Stimulated activated naive CD8-positive, alpha-beta T cell treated with anti-CD3 and anti-CD28 coated beads, Interleukin-15, amount 100 ng/mL, for 72 hours (primary cell): ENCODE measurements at regions not wholly inside any gene's neighbourhood (a gene's known extent, or its start where the extent isn't known, plus 50 kb on each side); places are given as distances from the start of the nearest gene placed in this dataset.
A peak's percentile ranks its signal among the peaks of the same experiment; 100 is the strongest.

ENCODE experiments used
- ATAC-seq: fragments of 150-1000 bp; cut with Tn5 transposase; 2 replicates; pipeline ENCODE4 v1.10.0; 2021; ENCODE audit warnings: mild to moderate bottlenecking, moderate library complexity
- DNase-seq, 2 donors: peaks; one replicate each; pipeline ENCODE4 v3.0.0; 2021 to 2022
- H3K27ac Mint-ChIP-seq, 2 donors: one replicate each; pipeline ENCODE4 v1.8.0; 2022; ENCODE audit warnings: mild to moderate bottlenecking in 2 of 2, mixed read lengths in 2 of 2, moderate library complexity in 2 of 2
- H3K27me3 Mint-ChIP-seq: one replicate; pipeline ENCODE4 v1.8.0; 2022; ENCODE audit warnings: mixed read lengths
- H3K4me1 Mint-ChIP-seq: one replicate; pipeline ENCODE4 v1.8.0; 2022; ENCODE audit warnings: mild to moderate bottlenecking, mixed read lengths
- H3K4me3 Mint-ChIP-seq, 2 donors: one replicate each; pipeline ENCODE4 v1.8.0; 2022; ENCODE audit warnings: mild to moderate bottlenecking in 2 of 2, mixed read lengths in 2 of 2, moderate library complexity in 1 of 2
- H3K9me3 Mint-ChIP-seq, 2 donors: one replicate each; pipeline ENCODE4 v1.8.0; 2022; ENCODE audit warnings: mixed read lengths in 2 of 2

- no peak for DNase-seq
- Mint-ChIP-seq H3K27me3 (peaks cover 14% of the 10 kb centered on the region), H3K9me3 (no peaks in the 10 kb centered on the region), H3K4me1 (no peaks in the 10 kb centered on the region), H3K4me3 (no peak overlapping the region), H3K27ac (peak overlapping the region in 1 of 2 donors; percentile 94)
- ATAC-seq = no peak
Observed at GRCh38 chr16:9212621-9213020, 121.2 kb downstream of the HAPSTR1 start.

- no peaks in the 10 kb centered on the region for H3K4me1 Mint-ChIP-seq
- ATAC-seq (no peak), DNase-seq (no peak)
- H3K27ac Mint-ChIP-seq = no peak overlapping the region
- H3K4me3 Mint-ChIP-seq = no peak overlapping the region
- no peaks in the 10 kb centered on the region for H3K9me3 Mint-ChIP-seq
- peaks cover 15% of the 10 kb centered on the region for H3K27me3 Mint-ChIP-seq
Observed at GRCh38 chr16:9219813-9220212, 128.4 kb downstream of the HAPSTR1 start.

- Mint-ChIP-seq H3K27me3 (no peaks in the 10 kb centered on the region), H3K27ac (no peak overlapping the region), H3K9me3 (no peaks in the 10 kb centered on the region), H3K4me1 (no peaks in the 10 kb centered on the region), H3K4me3 (no peak overlapping the region)
- no peak for DNase-seq
- ATAC-seq = no peak
Observed at GRCh38 chr16:9225527-9226316, 134.3 kb downstream of the HAPSTR1 start.

GRCh38 chr16:9226924-9227323 is 135.5 kb downstream of the HAPSTR1 start:
- Mint-ChIP-seq H3K4me1 (no peaks in the 10 kb centered on the region), H3K4me3 (no peak overlapping the region), H3K27me3 (no peaks in the 10 kb centered on the region), H3K27ac (no peak overlapping the region), H3K9me3 (no peaks in the 10 kb centered on the region)
- DNase-seq = no peak
- no peak for ATAC-seq

- H3K9me3 Mint-ChIP-seq = no peaks in the 10 kb centered on the region
- ATAC-seq (no peak), DNase-seq (no peak)
- no peak overlapping the region for H3K27ac Mint-ChIP-seq
- no peaks in the 10 kb centered on the region for H3K27me3 Mint-ChIP-seq
- H3K4me1 Mint-ChIP-seq = no peaks in the 10 kb centered on the region
- no peak overlapping the region for H3K4me3 Mint-ChIP-seq
Observed at GRCh38 chr16:9231039-9231438, 139.6 kb downstream of the HAPSTR1 start.

- ATAC-seq = no peak
- no peak for DNase-seq
- Mint-ChIP-seq H3K9me3 (peaks cover 0 to 5% of the 10 kb centered on the region in 2 donors), H3K4me1 (no peaks in the 10 kb centered on the region), H3K4me3 (no peak overlapping the region), H3K27me3 (no peaks in the 10 kb centered on the region), H3K27ac (peak overlapping the region in 1 of 2 donors; percentile 52)
Observed at GRCh38 chr16:9232102-9232770, 140.8 kb downstream of the HAPSTR1 start.

GRCh38 chr16:9235867-9236266 is 144.4 kb downstream of the HAPSTR1 start:
- Mint-ChIP-seq H3K27ac (no peak overlapping the region), H3K27me3 (no peaks in the 10 kb centered on the region), H3K9me3 (peaks cover 5 to 12% of the 10 kb centered on the region in 2 donors), H3K4me1 (no peaks in the 10 kb centered on the region), H3K4me3 (no peak overlapping the region)
- no peak for ATAC-seq
- DNase-seq = no peak

- Mint-ChIP-seq H3K9me3 (peaks cover 5 to 12% of the 10 kb centered on the region in 2 donors), H3K4me1 (no peaks in the 10 kb centered on the region), H3K27me3 (no peaks in the 10 kb centered on the region), H3K4me3 (no peak overlapping the region), H3K27ac (no peak overlapping the region)
- ATAC-seq (no peak), DNase-seq (no peak)
Observed at GRCh38 chr16:9236319-9236718, 144.9 kb downstream of the HAPSTR1 start.

- Mint-ChIP-seq H3K9me3 (peaks cover 5 to 12% of the 10 kb centered on the region in 2 donors), H3K4me3 (no peak overlapping the region), H3K27ac (no peak overlapping the region), H3K4me1 (no peaks in the 10 kb centered on the region), H3K27me3 (no peaks in the 10 kb centered on the region)
- DNase-seq (no peak), ATAC-seq (no peak)
Observed at GRCh38 chr16:9238346-9238745, 146.9 kb downstream of the HAPSTR1 start.

GRCh38 chr16:9241177-9241576 is 149.7 kb downstream of the HAPSTR1 start:
- ATAC-seq (no peak), DNase-seq (no peak)
- Mint-ChIP-seq H3K9me3 (peaks cover 5 to 12% of the 10 kb centered on the region in 2 donors), H3K4me1 (no peaks in the 10 kb centered on the region), H3K27ac (no peak overlapping the region), H3K27me3 (no peaks in the 10 kb centered on the region), H3K4me3 (no peak overlapping the region)

- ATAC-seq = no peak
- Mint-ChIP-seq H3K4me3 (no peak overlapping the region), H3K9me3 (no peaks in the 10 kb centered on the region), H3K27ac (no peak overlapping the region), H3K4me1 (no peaks in the 10 kb centered on the region), H3K27me3 (peaks cover 22% of the 10 kb centered on the region)
- no peak for DNase-seq
Observed at GRCh38 chr16:9248162-9248561, 156.7 kb downstream of the HAPSTR1 start.

- ATAC-seq (no peak), DNase-seq (no peak)
- H3K4me3 Mint-ChIP-seq = no peak overlapping the region
- H3K4me1 Mint-ChIP-seq = no peaks in the 10 kb centered on the region
- H3K27ac Mint-ChIP-seq = no peak overlapping the region
- H3K27me3 Mint-ChIP-seq = peaks cover 32% of the 10 kb centered on the region
- H3K9me3 Mint-ChIP-seq = no peaks in the 10 kb centered on the region
Observed at GRCh38 chr16:9249534-9249933, 158.1 kb downstream of the HAPSTR1 start.

GRCh38 chr16:9251026-9251425 is 159.6 kb downstream of the HAPSTR1 start:
- H3K4me3 Mint-ChIP-seq = no peak overlapping the region
- ATAC-seq (no peak), DNase-seq (no peak)
- H3K9me3 Mint-ChIP-seq = no peaks in the 10 kb centered on the region
- H3K27ac Mint-ChIP-seq = no peak overlapping the region
- no peaks in the 10 kb centered on the region for H3K4me1 Mint-ChIP-seq
- H3K27me3 Mint-ChIP-seq = peaks cover 42% of the 10 kb centered on the region

- peaks cover 53% of the 10 kb centered on the region for H3K27me3 Mint-ChIP-seq
Observed at GRCh38 chr16:9254863-9255262, 163.4 kb downstream of the HAPSTR1 start.

GRCh38 chr16:9256196-9256595 is 164.8 kb downstream of the HAPSTR1 start:
- ATAC-seq (no peak), DNase-seq (peak; percentile 7 to 29)
- Mint-ChIP-seq H3K9me3 (no peaks in the 10 kb centered on the region), H3K27me3 (peaks cover 49% of the 10 kb centered on the region), H3K27ac (no peak overlapping the region), H3K4me1 (no peaks in the 10 kb centered on the region), H3K4me3 (no peak overlapping the region)

More at GRCh38 chr16:9254863-9255262, 163.4 kb downstream of the HAPSTR1 start:
- H3K4me1 Mint-ChIP-seq = no peaks in the 10 kb centered on the region
- no peaks in the 10 kb centered on the region for H3K9me3 Mint-ChIP-seq
- no peak for ATAC-seq
- H3K27ac Mint-ChIP-seq = no peak overlapping the region
- H3K4me3 Mint-ChIP-seq = no peak overlapping the region
- no peak for DNase-seq

- no peaks in the 10 kb centered on the region for H3K9me3 Mint-ChIP-seq
- DNase-seq (no peak), ATAC-seq (no peak)
- no peak overlapping the region for H3K27ac Mint-ChIP-seq
- H3K27me3 Mint-ChIP-seq = peaks cover 40% of the 10 kb centered on the region
- no peak overlapping the region for H3K4me3 Mint-ChIP-seq
- no peaks in the 10 kb centered on the region for H3K4me1 Mint-ChIP-seq
Observed at GRCh38 chr16:9257843-9258242, 166.4 kb downstream of the HAPSTR1 start.
